GM21723 (cell line): ENCODE measurements at regions not wholly inside any gene's neighbourhood (a gene's known extent, or its start where the extent isn't known, plus 50 kb on each side); places are given as distances from the start of the nearest gene placed in this dataset.
A peak's percentile ranks its signal among the peaks of the same experiment; 100 is the strongest.

ENCODE experiments used
- ATAC-seq: cut with Tn5 transposase; IDR thresholded peaks from one replicate; pipeline ENCODE4 v1.9.1; 2021; ENCODE audit warnings: mild to moderate bottlenecking, moderate library complexity; ENCODE audit not compliant: unreplicated experiment

DNA sequence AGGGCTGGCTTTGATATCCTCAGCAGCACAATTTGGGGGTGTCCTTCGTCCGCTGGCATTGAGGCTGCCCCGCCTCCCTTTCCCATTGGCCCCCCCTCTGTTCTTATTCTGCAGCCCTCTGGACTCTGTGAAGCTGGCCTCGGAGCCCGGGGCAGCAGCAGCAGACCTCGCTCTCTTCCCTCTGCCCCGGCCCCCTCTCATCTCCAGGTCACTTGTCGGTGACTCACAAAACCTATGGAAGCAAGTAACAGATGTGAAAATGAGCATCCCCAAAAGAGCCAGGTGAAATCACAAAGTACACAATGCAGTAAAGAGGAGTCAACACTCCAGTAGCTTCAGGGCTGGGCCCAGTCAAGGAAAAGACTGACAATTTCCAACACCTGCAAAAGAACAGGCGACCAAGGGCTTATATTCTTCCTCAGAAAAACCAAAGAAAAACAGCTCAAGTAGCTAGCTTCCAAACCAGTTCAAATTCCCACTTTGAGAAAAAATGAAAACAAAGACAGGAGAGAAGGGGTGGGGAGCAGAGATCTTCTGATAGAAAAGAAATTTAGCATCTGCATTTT is 97.5 kb downstream of the ZNF608 start:
- no peak for ATAC-seq

DNA sequence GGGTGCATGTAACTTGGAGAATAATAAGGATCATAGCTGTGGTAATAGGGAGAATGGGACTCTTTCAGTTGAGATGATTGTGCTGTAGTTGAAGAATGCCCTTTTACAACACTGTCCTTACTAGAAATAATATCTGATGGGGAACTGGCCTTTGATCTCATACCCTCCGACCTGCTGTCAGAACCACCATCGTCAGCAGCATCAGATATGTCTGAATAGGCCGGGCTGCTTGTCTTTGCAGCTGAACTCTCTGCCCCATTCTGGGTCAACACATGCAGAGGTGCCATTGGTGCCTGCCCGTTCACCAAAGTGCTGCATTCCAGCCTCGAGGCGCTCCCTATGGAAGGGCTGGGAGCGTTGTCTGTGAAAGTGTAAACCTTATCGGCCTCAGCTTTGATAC is 99.1 kb downstream of the ZNF608 start:
- ATAC-seq, result no peak

GRCh38 chr5:124645396-124645795 is 101.0 kb downstream of the ZNF608 start:
- ATAC-seq, result no peak

- ATAC-seq, result no peak
Measured at GRCh38 chr5:124644582-124644981, 101.9 kb downstream of the ZNF608 start.

GRCh38 chr5:124644138-124644537 is 102.3 kb downstream of the ZNF608 start:
- no peak for ATAC-seq

GRCh38 chr5:124643336-124643735 is 103.1 kb downstream of the ZNF608 start:
- ATAC-seq, result no peak

GRCh38 chr5:124642151-124642550 is 104.3 kb downstream of the ZNF608 start:
- ATAC-seq, result peak; percentile 43

DNA sequence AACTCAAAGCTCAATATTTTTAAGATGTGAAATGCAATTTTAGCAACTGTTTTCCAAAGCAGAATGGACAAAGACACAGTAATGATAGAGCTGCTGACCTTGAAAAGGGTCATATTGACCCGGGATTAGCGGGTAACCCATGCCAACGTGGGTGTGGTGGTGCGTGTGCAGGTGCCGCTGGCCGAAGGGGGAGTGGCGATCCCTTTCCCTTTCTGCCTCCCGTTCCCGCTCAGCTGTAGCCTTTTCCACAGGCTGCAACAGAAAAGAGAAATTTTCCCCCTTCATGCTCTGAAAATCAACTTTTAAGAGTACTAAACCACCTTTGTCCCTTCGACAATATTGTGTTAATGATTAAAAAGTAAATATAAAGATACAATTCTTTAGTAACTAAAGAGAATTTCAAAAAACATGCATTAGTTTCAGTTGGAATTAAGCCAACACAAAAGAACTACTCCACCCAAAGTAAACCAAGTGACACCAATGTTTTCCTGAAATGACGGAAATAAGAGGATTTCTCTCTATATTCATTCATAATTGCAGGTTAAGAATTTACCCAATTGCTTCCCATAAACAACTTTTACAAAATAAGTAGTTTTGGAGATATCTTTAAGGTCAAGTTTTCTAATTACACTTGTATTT is 105.2 kb downstream of the ZNF608 start:
- ATAC-seq, result no peak

- no peak for ATAC-seq
Measured at GRCh38 chr5:124639095-124639665, 107.3 kb downstream of the ZNF608 start.

GRCh38 chr5:124637011-124637410 is 109.4 kb downstream of the ZNF608 start:
- no peak for ATAC-seq

DNA sequence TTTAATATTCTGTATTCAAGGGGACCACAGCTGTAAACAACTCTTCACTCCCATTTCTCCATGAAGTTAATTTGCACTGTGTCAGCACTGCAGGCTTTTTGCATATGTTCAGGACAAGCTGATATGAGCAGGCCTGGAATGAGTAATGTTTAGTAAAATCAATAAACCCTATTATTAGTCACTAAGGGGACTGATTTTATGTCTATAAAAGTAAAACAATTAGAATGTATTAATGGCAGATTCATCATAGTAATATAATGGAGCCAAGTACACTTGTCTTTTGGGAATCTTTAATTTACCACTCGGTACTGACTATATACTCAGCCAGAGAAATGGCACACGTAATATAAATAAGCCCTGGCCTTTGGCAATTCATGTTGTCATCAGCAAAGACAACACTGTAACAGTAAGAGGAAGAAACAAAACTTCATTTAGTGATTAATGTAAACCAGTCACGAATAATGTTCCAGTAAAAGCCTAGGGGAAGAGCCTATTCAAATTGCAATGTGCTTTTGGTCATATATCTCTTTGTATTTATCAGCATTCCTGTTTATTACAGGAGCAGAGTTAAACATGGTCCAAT is 111.6 kb downstream of the ZNF608 start:
- ATAC-seq, result no peak

DNA sequence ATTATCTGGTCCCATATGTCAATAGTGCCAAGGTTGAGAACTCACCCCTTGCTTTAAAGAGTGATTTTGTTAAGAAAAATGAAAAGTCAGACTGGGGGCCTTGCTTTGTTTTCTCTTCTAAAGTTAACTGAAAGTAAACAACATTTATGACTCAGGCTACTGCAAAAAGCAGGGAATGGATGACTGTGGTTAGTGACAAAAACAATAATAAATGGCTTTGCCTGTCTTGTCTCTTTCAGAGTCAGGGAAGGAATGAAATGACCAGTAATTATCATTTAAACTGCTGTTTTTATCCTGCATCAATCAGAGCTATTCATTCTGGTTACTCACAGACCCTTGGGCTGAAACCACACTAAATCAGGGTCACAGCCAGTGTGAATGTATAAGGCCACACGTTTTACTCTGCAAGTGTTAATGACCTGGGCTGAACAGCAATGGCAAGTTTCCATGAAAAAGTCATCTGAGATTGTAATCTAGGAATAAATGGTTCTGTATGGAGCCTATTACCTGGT is 112.2 kb downstream of the ZNF608 start:
- no peak for ATAC-seq

DNA sequence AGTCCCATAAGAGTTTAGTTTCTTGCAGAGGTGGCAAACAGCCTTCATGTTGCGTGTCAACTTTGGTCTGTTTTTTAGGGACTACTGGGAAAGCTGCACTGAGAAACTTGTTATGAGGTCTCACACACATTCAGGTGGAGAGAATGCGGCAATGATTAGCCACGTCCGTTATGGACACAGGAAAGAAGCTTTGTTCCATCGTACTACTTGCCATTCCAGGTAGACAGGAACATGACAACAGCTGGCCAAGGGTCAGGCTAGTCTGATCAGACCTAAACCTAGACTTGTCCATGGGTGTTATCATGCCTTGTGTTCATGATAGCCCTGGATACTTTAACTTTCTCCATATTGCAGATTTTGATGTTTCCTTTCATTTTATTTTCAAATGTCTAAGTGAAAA is 113.2 kb downstream of the ZNF608 start:
- no peak for ATAC-seq

DNA sequence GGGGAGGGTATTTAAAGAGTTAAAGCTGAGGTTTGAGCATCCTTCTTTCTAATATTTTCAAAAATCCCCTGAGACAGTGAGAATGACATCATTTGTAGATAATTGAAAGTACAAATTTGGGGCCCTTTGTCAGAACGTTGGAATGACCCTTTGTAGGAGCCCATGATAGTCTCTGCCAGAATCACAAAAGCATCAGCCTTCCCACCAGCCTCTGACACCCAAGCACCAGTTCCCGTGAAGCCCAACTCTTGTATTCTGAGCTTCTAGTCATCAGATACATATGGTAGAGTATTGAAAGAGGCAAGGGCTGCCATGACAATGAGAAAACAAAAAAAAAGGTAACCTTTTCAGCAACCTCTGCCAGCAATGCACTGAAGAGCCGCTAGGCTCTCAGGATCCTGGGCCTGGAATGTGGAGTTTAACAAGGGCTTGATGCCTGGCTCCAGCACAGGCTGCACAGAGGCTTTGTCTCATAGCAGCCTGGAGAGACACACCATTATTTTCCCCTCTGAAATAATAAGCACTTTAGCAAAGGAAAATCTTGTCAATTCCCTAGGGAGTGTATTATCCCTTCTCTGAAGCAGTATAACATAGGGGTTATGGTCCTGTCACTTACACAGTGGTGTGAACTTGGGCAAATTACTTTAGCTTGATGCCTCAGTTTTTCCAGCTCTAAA is 114.4 kb downstream of the ZNF608 start:
- no peak for ATAC-seq

GRCh38 chr5:124630767-124631704 is 115.4 kb downstream of the ZNF608 start:
- ATAC-seq, result peak; percentile 84

DNA sequence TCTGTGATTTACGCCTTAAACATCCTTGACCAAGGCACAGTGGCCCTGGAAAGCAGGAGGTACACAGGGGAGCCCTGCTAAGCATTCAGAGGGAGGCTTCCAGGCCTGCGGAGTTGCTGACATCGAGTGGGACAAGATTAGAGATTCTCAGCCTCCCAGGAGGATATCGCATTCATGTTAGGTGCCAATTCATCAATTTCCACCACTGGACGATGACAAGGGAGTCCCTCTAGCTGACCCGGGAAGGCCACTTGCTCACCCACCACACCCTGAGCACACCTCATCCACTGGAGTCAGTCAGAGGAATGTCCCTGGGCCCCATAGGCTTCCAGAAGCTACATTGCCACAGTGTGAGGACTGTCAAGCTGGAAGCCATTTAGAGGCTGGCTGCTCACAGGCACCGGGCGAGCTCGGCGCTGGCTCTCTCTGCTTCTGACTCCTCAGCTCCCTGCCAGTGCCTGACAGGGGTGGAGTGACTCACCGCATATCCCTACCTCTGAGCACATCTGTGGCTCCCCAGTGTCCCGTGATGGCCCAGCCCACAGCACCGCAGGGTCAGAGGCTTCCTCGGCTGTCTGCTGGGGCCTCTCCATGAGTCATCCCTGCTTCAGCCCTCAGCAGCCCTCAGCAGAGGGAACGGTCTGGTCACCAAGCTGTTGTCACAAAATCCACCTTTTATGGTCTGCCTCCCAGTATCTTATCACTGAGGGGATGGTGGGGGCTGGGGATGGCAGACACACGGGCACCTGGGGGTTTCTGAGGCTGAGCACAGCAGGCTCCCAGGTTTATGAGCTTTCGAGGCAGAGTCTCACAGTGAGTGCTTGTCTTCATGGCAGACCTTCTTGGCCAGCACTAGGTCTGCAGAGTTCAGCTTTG is 117.5 kb downstream of the ZNF608 start:
- ATAC-seq, result no peak

- ATAC-seq, result no peak
Measured at GRCh38 chr5:124627815-124628595, 118.4 kb downstream of the ZNF608 start.

- no peak for ATAC-seq
Measured at GRCh38 chr5:124626053-124626452, 120.4 kb downstream of the ZNF608 start.

DNA sequence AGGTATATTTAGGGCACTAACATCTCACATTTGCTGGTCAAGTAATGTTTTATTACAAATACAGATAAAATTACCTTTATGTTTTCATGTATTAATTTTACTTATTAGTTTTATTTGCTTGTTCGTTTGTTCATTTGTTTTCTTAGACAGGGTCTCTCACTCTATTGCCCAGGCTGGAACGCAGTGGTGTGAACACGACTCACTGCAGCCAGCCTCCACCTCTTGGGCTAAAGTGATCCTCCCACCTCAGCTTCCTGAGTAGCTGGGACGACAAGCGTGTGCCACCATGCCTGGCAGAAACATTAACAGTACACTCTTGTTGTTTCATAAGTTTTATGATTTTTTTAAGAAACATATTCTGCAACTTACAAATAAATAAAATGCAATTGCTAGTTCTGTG is 123.2 kb downstream of the ZNF608 start:
- ATAC-seq, result no peak
